GM04504 (cell line): ENCODE measurements at regions not wholly inside any gene's neighbourhood (a gene's known extent, or its start where the extent isn't known, plus 50 kb on each side); places are given as distances from the start of the nearest gene placed in this dataset.

Experiments used
- DNase-seq: peaks from one replicate; pipeline ENCODE4 v3.0.0-alpha.2; 2012; ENCODE audit warnings: low read depth

GRCh38 chr13:91167706-91168385 lies 179.6 kb upstream of the MIR17HG start:
- DNase-seq = no peak

- DNase-seq = no peak
These were observed 179.1 kb upstream of the MIR17HG start for GRCh38 chr13:91168386-91168711.

GRCh38 chr13:91169321-91170050 lies 178.0 kb upstream of the MIR17HG start:
- DNase-seq = no peak

GRCh38 chr13:91172160-91172559 lies 175.3 kb upstream of the MIR17HG start:
- DNase-seq = no peak

- DNase-seq = no peak
These were observed 172.5 kb upstream of the MIR17HG start for GRCh38 chr13:91174886-91175501.

GRCh38 chr13:91178099-91178498 lies 169.4 kb upstream of the MIR17HG start:
- no peak for DNase-seq

GRCh38 chr13:91181892-91182291 lies 165.6 kb upstream of the MIR17HG start:
- no peak for DNase-seq

- DNase-seq = no peak
These were observed 163.1 kb upstream of the MIR17HG start for GRCh38 chr13:91184244-91184926.

GRCh38 chr13:91185294-91185863 lies 162.1 kb upstream of the MIR17HG start:
- no peak for DNase-seq

GRCh38 chr13:91187522-91187921 lies 160.0 kb upstream of the MIR17HG start:
- no peak for DNase-seq

GRCh38 chr13:91189506-91189905 lies 158.0 kb upstream of the MIR17HG start:
- no peak for DNase-seq

- no peak for DNase-seq
These were observed 154.1 kb upstream of the MIR17HG start for GRCh38 chr13:91193358-91193757.

GRCh38 chr13:91195789-91196188 lies 151.7 kb upstream of the MIR17HG start:
- no peak for DNase-seq

- no peak for DNase-seq
These were observed 150.5 kb upstream of the MIR17HG start for GRCh38 chr13:91196958-91197357.

- DNase-seq = no peak
These were observed 147.6 kb upstream of the MIR17HG start for GRCh38 chr13:91199866-91200265.

GRCh38 chr13:91200486-91200885 lies 147.0 kb upstream of the MIR17HG start:
- DNase-seq = no peak

- DNase-seq = no peak
These were observed 144.1 kb upstream of the MIR17HG start for GRCh38 chr13:91203430-91203829.

GRCh38 chr13:91207261-91207660 lies 140.2 kb upstream of the MIR17HG start:
- DNase-seq = no peak

GRCh38 chr13:91211510-91211909 lies 136.0 kb upstream of the MIR17HG start:
- no peak for DNase-seq

- no peak for DNase-seq
These were observed 135.3 kb upstream of the MIR17HG start for GRCh38 chr13:91212231-91212630.

GRCh38 chr13:91214031-91214430 lies 133.5 kb upstream of the MIR17HG start:
- DNase-seq = no peak

GRCh38 chr13:91216928-91217700 lies 130.4 kb upstream of the MIR17HG start:
- no peak for DNase-seq
